ENCODE measurements at regions not wholly inside any gene's neighbourhood (a gene's known extent, or its start where the extent isn't known, plus 50 kb on each side); places are given as distances from the start of the nearest gene placed in this dataset.

- Histone ChIP-seq H3K27ac (ENCODE audit: low read depth, low read length) (peak overlapping the region; percentile 70; the same call in 1 of the 2 replicates), H3K9me3 (ENCODE audit: control insufficient read depth in 1 of 2, insufficient read depth in 1 of 2, low read depth in 1 of 2, low read length in 2 of 2) (no peaks in the 10 kb centered on the region), H3K27me3 (ENCODE audit: insufficient read depth, low read length) (no peaks in the 10 kb centered on the region), H3K9me2 (ENCODE audit: insufficient read depth) (no peaks in the 10 kb centered on the region), H3K79me2 (ENCODE audit: insufficient read depth, low read length) (no peaks in the 10 kb centered on the region), H3K4me3 (replicated peaks in 1 of 2; ENCODE audit: low read depth in 1 of 2, low read length in 2 of 2) (peak overlapping the region in 1 of 2 experiments; percentile 43; a peak in 2 of 4 replicates), H3K9ac (ENCODE audit: low read length) (peak overlapping the region; percentile 28; the same call in 1 of the 2 replicates), H4K20me1 (ENCODE audit: insufficient read depth) (no peaks in the 10 kb centered on the region), H3K4me2 (ENCODE audit: low read length) (peak overlapping the region; percentile 78), H3K36me3 (ENCODE audit: control insufficient read depth in 1 of 2, insufficient read depth in 2 of 2, low read length in 2 of 2) (no peaks in the 10 kb centered on the region), H3K4me1 (ENCODE audit: control insufficient read depth in 1 of 2, insufficient read depth in 2 of 2, low read length in 2 of 2) (peaks cover 39 to 48% of the 10 kb centered on the region in 2 experiments), H2AFZ (ENCODE audit: low read depth, low read length, poor library complexity, severe bottlenecking) (no peak overlapping the region)
- RAD21 ChIA-PET (ENCODE audit: low non-redundant PET in 1 of 2, low total read pairs in 2 of 2, uncharacterized antibody in 2 of 2, unreplicated experiment in 2 of 2), result no interaction called here
- intact Hi-C loops (cut with micrococcal nuclease), result no loop called here
- POLR2A ChIA-PET, result no interaction called here
- CTCF ChIA-PET, result no interaction called here
- 0 out of 2 replicates have a peak, but pooled peaks have one; percentile 10 for ATAC-seq
- no peak for DNase-seq (ENCODE audit: low read depth, low spot score)
- no TSS peak for BruUV-seq (replicated peaks)
- no peak for TF ChIP-seq POLR2AphosphoS5 (IDR thresholded peaks at IDR 0.05; ENCODE audit: low read depth, low read length)
- TF ChIP-seq SIN3A (IDR thresholded peaks at IDR 0.05; ENCODE audit: low read depth), result no peak
- no peak for TF ChIP-seq CBX3 (IDR thresholded peaks at IDR 0.05; ENCODE audit: low read depth)
- no peak for TF ChIP-seq TCF7L2 (IDR thresholded peaks at IDR 0.05; ENCODE audit: borderline replicate concordance, extremely low read depth, insufficient read depth, insufficient read length)
Observed at GRCh38 chr9:95383845-95384244, 66.3 kb upstream of the FANCC start.

- H3K4me3 ChIP-seq (replicated peaks in 1 of 2; ENCODE audit: low read depth in 1 of 2, low read length in 2 of 2), result peak overlapping the region; percentile 17 to 43; a peak in 2 of 4 replicates
- H3K9me3 ChIP-seq (ENCODE audit: control insufficient read depth in 1 of 2, insufficient read depth in 1 of 2, low read depth in 1 of 2, low read length in 2 of 2), result no peaks in the 10 kb centered on the region
- no TSS peak for BruUV-seq (replicated peaks)
- peak overlapping the region; percentile 70; the same call in 1 of the 2 replicates for H3K27ac ChIP-seq (ENCODE audit: low read depth, low read length)
- no peaks in the 10 kb centered on the region for H4K20me1 ChIP-seq (ENCODE audit: insufficient read depth)
- H2AFZ ChIP-seq (ENCODE audit: low read depth, low read length, poor library complexity, severe bottlenecking), result peak overlapping the region; percentile 70
- peak overlapping the region; percentile 78 for H3K4me2 ChIP-seq (ENCODE audit: low read length)
- peak; percentile 22 for DNase-seq (ENCODE audit: low read depth, low spot score)
- no peaks in the 10 kb centered on the region for H3K79me2 ChIP-seq (ENCODE audit: insufficient read depth, low read length)
- no peaks in the 10 kb centered on the region for H3K9me2 ChIP-seq (ENCODE audit: insufficient read depth)
- H3K9ac ChIP-seq (ENCODE audit: low read length), result peak overlapping the region; percentile 28
- intact Hi-C loops (cut with micrococcal nuclease), result no loop called here
- H3K4me1 ChIP-seq (ENCODE audit: control insufficient read depth in 1 of 2, insufficient read depth in 2 of 2, low read length in 2 of 2), result peaks cover 39 to 48% of the 10 kb centered on the region in 2 experiments
- TF ChIP-seq ZBTB33 (IDR thresholded peaks at IDR 0.05; ENCODE audit: extremely low read depth, insufficient replicate concordance, low read length) (no peak), FOSL1 (IDR thresholded peaks at IDR 0.05; ENCODE audit: low read depth) (peak; percentile 38)
- peak; percentile 69 for ATAC-seq
- CTCF ChIA-PET, result interaction anchor here (1.1 to 1.2 kb wide), 2 partner anchors 46 to 51 kb away, joined by 3 read pairs; no protein-coding TSS in a partner anchor
- RAD21 ChIA-PET (ENCODE audit: low non-redundant PET in 1 of 2, low total read pairs in 2 of 2, uncharacterized antibody in 2 of 2, unreplicated experiment in 2 of 2), result no interaction called here
- no peaks in the 10 kb centered on the region for H3K27me3 ChIP-seq (ENCODE audit: insufficient read depth, low read length)
- no peaks in the 10 kb centered on the region for H3K36me3 ChIP-seq (ENCODE audit: control insufficient read depth in 1 of 2, insufficient read depth in 2 of 2, low read length in 2 of 2)
- POLR2A ChIA-PET, result no interaction called here
Observed at GRCh38 chr9:95383185-95383676, 65.7 kb upstream of the FANCC start.

Measured in HCT116 (cell line).